ENCODE measurements at regions not wholly inside any gene's neighbourhood (a gene's known extent, or its start where the extent isn't known, plus 50 kb on each side); places are given as distances from the start of the nearest gene placed in this dataset.

DNA sequence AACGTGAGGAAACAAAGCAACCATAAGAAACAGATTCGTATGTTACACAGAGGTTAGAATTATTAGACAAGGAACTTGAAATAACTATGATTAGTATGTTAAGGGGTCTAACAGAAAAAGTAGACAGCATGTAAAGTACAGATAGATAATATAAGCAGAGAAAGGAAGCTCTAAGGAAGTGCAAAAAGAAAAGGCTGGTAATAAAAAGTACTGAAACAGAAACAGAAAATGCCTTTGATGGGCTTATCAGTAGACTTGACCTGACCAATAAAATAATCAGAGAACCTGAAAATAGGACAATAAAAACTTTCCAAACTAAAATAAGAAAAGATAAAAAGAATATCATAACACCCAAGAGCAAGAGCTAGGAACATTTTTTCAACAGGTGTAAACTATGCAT is 225.8 kb downstream of the RND3 start:
- TF ChIP-seq, protein P1, sequence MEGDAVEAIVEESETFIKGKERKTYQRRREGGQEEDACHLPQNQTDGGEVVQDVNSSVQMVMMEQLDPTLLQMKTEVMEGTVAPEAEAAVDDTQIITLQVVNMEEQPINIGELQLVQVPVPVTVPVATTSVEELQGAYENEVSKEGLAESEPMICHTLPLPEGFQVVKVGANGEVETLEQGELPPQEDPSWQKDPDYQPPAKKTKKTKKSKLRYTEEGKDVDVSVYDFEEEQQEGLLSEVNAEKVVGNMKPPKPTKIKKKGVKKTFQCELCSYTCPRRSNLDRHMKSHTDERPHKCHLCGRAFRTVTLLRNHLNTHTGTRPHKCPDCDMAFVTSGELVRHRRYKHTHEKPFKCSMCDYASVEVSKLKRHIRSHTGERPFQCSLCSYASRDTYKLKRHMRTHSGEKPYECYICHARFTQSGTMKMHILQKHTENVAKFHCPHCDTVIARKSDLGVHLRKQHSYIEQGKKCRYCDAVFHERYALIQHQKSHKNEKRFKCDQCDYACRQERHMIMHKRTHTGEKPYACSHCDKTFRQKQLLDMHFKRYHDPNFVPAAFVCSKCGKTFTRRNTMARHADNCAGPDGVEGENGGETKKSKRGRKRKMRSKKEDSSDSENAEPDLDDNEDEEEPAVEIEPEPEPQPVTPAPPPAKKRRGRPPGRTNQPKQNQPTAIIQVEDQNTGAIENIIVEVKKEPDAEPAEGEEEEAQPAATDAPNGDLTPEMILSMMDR (IDR thresholded peaks at IDR 0.05) = no peak
- no peak for TF ChIP-seq POLR2A (IDR thresholded peaks at IDR 0.05)
- Histone ChIP-seq H3K4me1 (no peaks in the 10 kb centered on the region), H3K36me3 (no peaks in the 10 kb centered on the region), H3K4me3 (no peak overlapping the region), H3K9me3 (no peaks in the 10 kb centered on the region), H3K27ac (no peak overlapping the region), H3K27me3 (no peaks in the 10 kb centered on the region)
- no peak for DNase-seq
- 72 to 80% methylated on average over 2 of the region's 2 CpGs for WGBS, 2 donors
- intact Hi-C loops (cut with DNase I) = no loop called here

DNA sequence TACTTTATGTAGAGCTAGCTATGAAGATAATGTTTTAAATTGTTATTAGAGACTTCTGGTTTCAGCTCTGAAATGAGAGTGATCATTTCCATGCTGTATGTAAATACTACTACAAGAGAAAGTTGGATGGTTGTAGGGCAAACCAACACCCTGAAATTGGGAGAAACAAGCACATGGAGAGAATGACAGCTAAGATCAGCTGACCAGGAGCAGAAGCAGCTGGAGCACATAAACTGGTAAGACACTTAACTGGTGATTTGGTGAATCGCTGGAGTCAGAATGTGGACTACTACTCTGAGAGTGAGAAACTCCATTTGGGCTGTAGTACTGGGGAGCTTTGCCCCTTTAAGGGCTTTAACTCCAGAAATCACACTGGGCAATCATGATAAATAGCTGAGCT is 226.8 kb downstream of the RND3 start:
- intact Hi-C loops (cut with DNase I) = no loop called here
- 47 to 79% methylated on average over 1 of the region's 1 CpG for WGBS, 2 donors
- H3K9me3 ChIP-seq = no peaks in the 10 kb centered on the region
- no peaks in the 10 kb centered on the region for H3K4me1 ChIP-seq
- DNase-seq = no peak
- no peaks in the 10 kb centered on the region for H3K27me3 ChIP-seq
- no peaks in the 10 kb centered on the region for H3K36me3 ChIP-seq
- no peak overlapping the region for H3K4me3 ChIP-seq
- TF ChIP-seq, protein P1 (IDR thresholded peaks at IDR 0.05) = no peak
- no peak for TF ChIP-seq POLR2A (IDR thresholded peaks at IDR 0.05)
- no peak overlapping the region for H3K27ac ChIP-seq

DNA sequence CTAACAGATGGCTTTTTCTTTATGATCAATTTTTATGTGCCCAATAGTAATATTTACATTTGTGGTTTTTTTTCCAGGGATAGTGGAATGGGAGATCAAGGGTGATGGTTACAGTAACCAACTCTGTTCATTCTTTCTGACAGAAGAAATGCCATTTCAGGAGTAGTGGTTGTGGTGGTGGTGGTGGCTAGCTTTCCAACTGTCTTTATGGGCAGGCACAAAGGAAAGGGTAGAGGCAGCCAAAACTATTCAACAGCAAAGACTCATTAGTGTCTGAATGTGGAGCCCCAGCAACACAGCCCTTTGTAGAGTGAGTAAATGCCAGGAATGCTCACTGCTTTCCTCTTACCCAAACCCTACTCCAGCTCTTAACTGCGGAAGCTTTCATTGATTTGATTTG is 227.7 kb downstream of the RND3 start:
- intact Hi-C loops (cut with DNase I) = no loop called here
- H3K9me3 ChIP-seq = no peaks in the 10 kb centered on the region
- 100% methylated on average over 1 of the region's 1 CpG for WGBS, 2 donors

DNA sequence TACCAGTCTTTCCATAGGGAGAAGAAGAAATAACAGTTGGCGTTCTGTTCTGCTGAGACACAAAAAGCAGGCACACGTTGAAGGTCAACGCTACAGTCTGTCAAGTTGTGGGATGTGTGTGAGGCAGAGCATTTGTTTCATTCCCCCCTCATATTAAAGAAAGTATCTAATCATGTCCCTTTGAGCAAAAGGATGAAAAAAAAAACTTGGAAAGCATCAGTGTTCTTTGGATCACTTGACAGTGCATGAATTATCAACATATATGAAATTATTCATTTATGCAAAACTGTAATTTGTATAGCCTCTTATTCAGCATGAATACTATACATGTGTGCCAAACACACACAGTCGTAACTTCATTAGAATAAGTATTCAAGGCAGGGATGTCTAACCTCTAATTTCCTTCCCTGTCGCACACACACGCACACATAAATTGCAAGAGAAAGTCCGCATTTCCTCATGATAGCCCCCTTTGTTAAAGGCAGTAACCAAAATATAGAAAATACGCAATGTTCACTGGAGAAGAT is 228.6 kb downstream of the RND3 start:
- TF ChIP-seq, protein P1 (IDR thresholded peaks at IDR 0.05) = no peak
- TF ChIP-seq POLR2A (IDR thresholded peaks at IDR 0.05) = no peak
- WGBS, 2 donors = 91 to 94% methylated on average over 8 of the region's 8 CpGs
- Histone ChIP-seq H3K36me3 (no peaks in the 10 kb centered on the region), H3K9me3 (no peaks in the 10 kb centered on the region), H3K27me3 (no peaks in the 10 kb centered on the region), H3K4me3 (no peak overlapping the region), H3K4me1 (no peaks in the 10 kb centered on the region), H3K27ac (no peak overlapping the region)
- no peak for DNase-seq
- intact Hi-C loops (cut with DNase I) = no loop called here

More for the DNA sequence above, 227.7 kb downstream of the RND3 start:
- no peak overlapping the region for H3K4me3 ChIP-seq
- no peak overlapping the region for H3K27ac ChIP-seq
- H3K4me1 ChIP-seq = no peaks in the 10 kb centered on the region
- no peak for TF ChIP-seq POLR2A (IDR thresholded peaks at IDR 0.05)
- TF ChIP-seq, protein P1 (IDR thresholded peaks at IDR 0.05) = no peak
- H3K36me3 ChIP-seq = no peaks in the 10 kb centered on the region
- DNase-seq = no peak
- no peaks in the 10 kb centered on the region for H3K27me3 ChIP-seq

DNA sequence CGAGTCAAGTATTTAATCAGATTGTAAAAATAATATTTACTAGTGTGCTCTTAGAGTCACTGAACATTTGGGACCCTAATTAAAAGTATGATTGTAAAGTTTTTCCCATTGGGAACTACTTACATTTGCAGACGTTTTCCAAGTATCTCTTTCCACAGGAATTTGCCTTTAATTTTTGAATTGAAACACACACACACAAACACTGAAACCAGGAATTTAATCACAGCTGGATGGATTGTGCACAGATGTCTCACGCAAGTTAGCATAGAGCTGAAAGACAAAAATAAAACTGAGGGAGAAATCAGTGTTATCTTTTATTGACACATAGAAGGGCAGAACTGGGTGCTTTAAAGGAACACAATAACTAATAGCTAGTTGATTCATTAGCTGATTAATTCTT is 230.7 kb downstream of the RND3 start:
- 75 to 82% methylated on average over 3 of the region's 3 CpGs for WGBS, 2 donors
- Histone ChIP-seq H3K9me3 (no peaks in the 10 kb centered on the region), H3K4me3 (no peak overlapping the region), H3K36me3 (no peaks in the 10 kb centered on the region), H3K4me1 (no peaks in the 10 kb centered on the region), H3K27ac (no peak overlapping the region), H3K27me3 (no peaks in the 10 kb centered on the region)
- intact Hi-C loops (cut with DNase I) = no loop called here
- TF ChIP-seq, protein P1 (IDR thresholded peaks at IDR 0.05) = no peak
- DNase-seq = no peak

Measured in esophagus squamous epithelium (tissue), 5 donors.